Activated CD4-positive, CD25-positive, alpha-beta regulatory T cell (primary cell): ENCODE measurements at regions not wholly inside any gene's neighbourhood (a gene's known extent, or its start where the extent isn't known, plus 50 kb on each side); places are given as distances from the start of the nearest gene placed in this dataset.
"Not testable (repeated sequence)": the region's sequence is repeated elsewhere in the genome, so short reads cannot be mapped to it uniquely, and the experiment has no call there.

Experiments
- DNase-seq, 4 experiments: peaks; one replicate each; lab custom pipeline; 2025; lab: John Stamatoyannopoulos, UW

DNA sequence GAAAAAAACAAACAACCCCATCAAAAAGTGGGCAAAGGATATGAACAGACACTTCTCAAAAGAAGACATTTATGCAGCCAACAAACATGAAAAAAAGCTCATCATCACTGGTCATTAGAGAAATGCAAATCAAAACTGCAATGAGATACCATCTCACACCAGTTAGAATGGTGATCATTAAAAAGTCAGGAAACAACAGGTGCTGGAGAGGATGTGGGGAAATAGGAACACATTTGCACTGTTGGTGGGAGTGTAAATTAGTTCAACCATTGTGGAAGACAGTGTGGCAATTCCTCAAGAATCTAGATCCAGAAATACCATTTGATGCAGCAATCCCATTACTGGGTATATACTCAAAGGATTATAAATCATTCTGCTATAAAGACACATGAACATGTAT lies 85.5 kb upstream of the WSB1 start:
- DNase-seq: not testable (repeated sequence)

DNA sequence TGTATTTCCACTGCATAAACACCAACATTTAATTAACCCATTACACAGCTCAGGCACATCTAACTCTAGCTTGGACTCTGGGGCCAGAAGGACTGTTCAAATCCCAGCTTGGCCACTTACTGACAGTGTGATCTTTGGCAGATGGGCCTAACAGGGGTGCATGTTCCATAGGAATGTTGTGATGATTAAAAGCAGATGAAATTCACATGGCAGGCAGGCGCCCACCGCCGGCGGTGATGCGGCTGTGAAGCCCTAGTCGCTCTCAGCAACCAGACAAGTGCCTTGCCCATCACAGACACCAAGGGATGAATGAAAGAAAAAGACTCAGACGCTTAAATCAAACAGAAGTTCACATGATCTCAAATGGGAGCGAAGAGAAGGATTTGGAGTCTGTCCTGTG lies 84.6 kb upstream of the WSB1 start:
- no peak for DNase-seq

- DNase-seq: not testable (repeated sequence)
Observed at GRCh38 chr17:27210809-27211208, 83.1 kb upstream of the WSB1 start.

GRCh38 chr17:27216836-27217235 lies 77.1 kb upstream of the WSB1 start:
- no peak for DNase-seq

- DNase-seq: no peak
Observed at GRCh38 chr17:27217631-27218030, 76.3 kb upstream of the WSB1 start.

DNA sequence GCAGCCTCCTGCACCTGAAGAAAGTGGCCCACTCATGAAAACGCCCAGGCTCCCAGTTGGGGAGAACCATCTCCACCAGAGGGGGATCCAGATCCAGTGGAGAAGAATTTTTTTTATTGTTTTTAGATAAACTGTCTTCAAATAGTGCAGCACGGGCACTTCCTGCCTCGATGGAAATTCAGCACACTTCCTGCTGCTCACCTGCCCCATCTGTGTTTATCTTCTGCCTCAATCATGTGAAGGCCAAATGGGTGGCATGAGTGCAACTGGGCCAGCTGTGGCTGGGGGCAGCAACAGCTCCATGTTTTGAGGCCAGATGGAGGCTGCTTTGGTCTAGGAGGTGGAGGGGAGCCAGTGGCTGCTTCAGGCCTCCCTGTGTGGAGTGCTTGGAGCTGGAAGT lies 75.9 kb upstream of the WSB1 start:
- DNase-seq: no peak

DNA sequence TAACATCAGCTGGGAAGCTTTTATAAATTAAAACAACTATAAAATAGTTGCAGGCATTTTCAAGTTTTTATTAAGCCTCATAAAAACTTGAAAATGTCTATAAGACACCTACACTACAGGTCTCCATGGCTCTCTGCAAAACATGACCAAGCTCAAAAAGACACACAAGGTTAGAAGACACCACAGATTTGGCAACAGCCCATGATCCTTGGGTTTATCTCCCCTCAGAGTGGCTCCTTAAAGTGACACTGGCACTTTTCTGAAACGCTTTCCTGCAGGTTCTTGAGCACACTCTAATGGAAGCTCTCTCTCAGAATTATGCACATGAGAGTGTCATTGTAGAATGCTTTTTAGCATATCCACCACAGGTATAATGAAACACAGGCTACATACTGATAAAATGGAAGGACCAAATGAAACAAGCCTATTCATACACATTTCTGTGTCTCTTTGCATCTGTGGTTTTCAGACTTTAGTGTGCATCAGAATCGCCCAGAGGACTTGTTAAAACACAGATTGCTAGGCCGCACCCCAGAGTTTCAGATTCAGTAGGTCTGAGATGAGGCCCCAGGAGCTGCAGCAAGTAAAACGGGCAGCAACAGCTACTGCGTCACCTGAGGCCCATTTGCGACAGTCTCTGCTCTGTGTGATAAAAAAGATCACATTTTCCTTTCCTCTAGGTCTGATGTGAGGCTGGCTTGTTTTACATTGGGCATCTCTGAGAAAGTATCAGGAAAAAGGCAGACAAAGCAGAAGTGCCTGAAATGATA lies 75.0 kb upstream of the WSB1 start:
- DNase-seq: no peak

- DNase-seq: no peak
Observed at GRCh38 chr17:27222515-27222914, 71.4 kb upstream of the WSB1 start.

DNA sequence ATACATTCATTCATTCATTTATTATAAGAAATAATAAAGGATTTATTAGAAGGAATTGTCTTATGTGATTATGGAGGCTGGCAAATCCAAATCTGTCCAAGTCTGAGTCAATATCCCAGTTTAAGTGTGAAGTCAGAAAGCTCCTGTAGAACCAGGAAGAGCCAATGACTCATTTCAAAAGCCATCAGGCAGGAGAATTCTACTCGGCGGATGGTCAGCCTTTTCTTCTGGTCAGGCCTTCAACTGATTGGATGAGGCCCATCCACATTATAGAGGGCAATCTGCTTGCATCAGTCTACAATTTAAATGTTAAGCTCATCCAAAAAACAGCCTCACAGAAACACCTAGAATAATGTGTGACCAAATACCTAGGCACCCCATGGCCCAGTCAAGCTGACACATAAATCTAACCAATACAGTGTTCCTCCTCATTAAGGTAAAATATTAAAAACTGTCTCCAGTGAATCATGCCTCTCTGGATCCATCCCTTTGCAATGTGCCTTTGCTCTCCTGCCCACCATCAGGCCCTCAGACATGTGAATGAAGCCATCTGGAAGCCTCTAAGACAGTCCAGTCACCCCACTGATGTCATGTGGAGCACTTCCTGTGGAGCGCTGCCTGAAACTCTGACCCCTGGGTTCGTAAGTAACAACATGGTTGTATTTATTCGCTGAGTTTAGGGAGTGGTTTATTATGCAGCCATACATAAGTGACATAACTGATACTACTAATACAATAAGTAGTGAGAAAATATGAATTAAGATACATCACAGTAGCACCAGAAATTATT lies 69.2 kb upstream of the WSB1 start:
- no peak for DNase-seq

GRCh38 chr17:27226611-27227230 lies 67.2 kb upstream of the WSB1 start:
- no peak for DNase-seq

GRCh38 chr17:27230996-27231395 lies 62.9 kb upstream of the WSB1 start:
- no peak for DNase-seq

DNA sequence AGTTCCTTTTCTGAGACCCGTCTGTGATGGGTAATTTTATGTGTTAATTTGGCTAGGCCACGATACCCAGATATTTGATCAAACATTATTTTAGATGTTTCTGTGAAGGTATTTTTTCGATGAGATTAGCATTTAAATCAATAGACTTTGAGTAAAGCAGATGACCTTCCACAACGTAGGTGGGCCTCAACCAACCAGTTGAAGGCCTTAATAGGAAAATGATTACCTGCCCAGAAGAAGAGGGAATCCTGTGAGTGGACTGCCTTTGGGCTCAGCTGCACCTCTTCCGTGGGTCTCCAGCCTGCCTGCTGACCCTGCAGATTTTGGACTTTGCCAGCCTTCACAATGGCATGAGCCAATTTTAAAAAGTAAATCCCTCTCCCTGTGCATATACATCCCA lies 61.6 kb upstream of the WSB1 start:
- DNase-seq: no peak

DNA sequence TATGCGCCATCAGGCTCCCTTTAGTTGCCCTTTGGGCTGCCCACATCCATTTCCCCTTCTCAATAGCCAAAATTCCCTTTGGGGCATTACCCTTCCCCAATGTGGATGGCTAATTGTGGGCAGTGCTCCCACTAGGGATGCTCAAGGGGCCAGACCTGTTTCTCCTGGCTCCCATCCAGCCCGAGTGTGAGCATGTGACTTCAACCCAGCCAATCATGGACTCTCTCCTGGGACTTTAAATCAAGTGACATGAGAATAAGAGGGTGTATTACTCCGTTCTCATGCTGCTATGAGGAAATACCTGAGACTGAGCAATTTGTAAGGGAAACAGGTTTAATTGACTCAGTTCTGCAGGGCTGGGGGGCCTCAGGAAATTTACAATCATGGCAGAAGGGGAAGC lies 60.9 kb upstream of the WSB1 start:
- DNase-seq: no peak

- DNase-seq: no peak
Observed at GRCh38 chr17:27233776-27234175, 60.1 kb upstream of the WSB1 start.

- peak; percentile 40 to 64 (median 48) for DNase-seq
Observed at GRCh38 chr17:27236717-27237315, 57.1 kb upstream of the WSB1 start.

DNA sequence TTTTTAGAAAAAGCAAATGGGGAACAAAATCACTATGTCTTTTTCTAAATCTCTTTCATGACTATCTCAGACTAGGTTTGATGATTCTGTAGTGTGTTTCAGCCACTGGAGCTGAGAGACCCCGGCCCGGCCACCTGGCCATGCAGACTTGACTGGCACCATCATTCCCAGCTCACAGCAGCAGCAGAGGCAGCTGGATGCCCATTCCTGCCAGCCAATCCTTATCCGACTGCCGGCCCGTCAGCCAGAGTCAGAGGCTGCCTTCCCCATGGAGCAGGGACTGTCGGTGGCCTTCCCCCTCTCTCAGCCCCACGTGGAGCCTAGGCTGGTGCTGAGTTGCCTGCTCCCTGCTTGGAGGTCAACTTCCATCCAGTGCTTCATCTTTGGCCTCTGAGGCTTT lies 56.0 kb upstream of the WSB1 start:
- no peak for DNase-seq

GRCh38 chr17:27239046-27239445 lies 54.9 kb upstream of the WSB1 start:
- no peak for DNase-seq

DNA sequence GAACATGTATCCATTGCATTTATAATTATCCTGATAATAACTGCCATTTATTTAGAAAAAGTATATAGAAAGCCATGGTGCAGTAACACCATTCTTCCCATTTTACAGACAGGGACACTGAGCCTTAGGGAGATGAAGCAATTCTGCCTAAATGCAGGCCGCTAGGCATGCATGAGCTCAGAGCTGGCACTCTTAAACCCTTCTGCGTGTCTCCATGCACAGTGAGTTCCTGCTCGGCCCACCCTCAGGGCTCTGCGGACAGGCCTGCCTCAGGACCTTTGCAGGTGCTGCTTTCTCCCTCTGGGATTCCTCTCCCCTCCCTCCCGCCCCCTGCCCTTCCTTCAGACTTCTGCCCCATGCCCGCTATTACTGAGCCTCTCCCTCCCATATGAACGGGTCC lies 54.3 kb upstream of the WSB1 start:
- no peak for DNase-seq

DNA sequence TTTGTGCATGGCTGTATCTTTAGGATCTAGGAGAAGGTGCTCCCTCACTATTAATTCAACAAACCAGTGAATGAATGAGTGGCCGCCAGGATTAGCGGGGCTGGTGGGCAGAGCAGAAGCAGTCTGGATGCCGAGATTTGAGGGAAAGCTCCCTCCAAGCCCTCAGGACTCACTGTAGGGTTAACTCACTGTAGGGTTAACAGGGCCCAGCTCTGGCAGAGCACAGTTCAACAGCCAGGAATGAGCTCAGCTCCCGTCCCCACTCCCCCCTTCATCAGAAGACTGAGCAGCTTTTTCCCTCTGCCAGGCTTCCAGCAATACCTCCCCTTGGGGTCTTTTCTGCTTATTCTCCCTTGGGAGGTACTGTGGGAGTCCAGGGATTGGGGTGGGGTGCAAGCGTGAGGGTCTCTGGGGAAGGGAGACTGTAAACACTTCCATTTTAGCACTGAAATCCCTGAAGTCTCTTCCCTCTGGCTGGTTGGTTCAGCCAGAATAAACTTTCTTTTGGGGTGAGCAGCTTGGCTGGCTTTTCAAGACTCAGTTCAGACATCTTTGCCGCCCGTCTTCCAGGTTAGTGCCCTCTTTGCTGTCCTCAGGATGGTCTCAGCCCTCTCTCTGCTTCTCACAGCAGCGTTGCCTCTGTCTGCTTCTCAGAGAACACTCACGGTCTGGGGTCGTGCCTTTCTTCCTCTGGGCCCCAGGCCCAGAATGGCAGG lies 53.7 kb upstream of the WSB1 start:
- no peak for DNase-seq

DNA sequence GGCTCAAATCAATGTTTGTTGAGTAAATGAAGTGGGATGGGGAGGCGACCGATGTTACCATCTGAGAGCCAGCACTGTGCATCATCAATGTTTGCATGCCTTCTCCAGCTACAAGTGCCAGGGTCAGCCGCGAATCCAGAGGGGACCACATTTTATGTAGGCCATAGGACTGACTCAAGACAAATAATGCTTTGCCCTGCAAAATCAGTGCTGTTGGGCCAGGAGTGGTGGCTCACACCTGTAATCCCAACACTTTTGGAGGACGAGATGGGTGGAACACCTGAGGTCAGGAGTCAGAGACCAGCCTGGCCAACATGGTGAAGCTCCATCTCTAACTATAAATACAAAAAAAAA lies 53.1 kb upstream of the WSB1 start:
- DNase-seq: no peak

DNA sequence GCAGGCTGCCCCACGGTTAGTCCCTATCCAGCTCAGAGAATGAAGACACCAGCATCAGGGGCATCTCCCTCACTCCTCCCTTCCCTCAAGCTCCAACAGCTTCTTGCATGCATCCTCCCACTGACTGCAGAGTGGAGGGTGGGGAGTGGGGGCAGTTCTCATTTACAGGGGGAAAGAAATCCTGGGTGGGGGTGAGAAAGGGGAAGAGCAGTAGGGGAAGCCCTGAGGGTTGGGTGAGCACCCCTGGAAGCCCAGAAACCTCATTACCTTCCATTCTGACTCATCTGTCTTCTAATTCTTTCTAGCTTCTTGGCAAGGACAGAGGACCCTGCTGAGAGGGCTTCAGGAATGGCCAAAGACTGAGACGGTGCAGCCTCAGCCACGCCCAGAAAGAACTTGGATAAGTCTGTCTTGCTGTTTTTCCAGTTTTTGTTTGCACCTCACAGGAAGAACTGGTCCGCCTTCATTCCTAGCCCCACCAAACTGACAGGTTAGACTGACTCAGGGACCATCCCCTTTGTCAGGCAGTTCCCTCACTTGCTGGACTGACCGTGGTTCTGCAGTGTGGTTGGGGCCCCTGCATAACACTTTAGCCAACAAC lies 52.5 kb upstream of the WSB1 start:
- no peak for DNase-seq

DNA sequence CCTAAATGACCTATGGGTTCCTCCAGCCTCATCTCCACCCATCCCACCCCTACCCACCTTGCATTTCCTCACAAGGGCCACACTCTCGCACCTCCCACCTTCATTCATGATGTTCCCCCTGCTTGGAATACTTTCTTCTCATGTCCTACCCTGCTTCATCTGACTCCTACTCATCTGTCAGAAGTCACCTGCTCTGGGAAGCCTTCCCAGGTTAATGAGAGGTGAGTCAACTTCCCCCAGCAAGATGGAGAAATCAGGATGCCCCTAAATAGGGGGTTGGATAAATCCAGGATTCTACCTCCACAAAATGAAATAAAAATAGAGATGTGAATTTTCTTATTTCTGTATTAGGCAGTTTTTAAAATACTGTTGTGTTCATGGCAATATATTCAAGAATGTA lies 51.0 kb upstream of the WSB1 start:
- no peak for DNase-seq
